ENCODE measurements at regions not wholly inside any gene's neighbourhood (a gene's known extent, or its start where the extent isn't known, plus 50 kb on each side); places are given as distances from the start of the nearest gene placed in this dataset.

- no peaks in the 10 kb centered on the region for H3K79me1 ChIP-seq (ENCODE audit: low read depth, low read length)
- H3K23me2 ChIP-seq (ENCODE audit: low read depth, low read length), result no peaks in the 10 kb centered on the region
- H2BK5ac ChIP-seq (ENCODE audit: low read depth, low read length), result no peak overlapping the region
- 87% methylated on average over 2 of the region's 2 CpGs; no CpG with 5 or more reads in 1 of the 2 experiments for WGBS, 2 experiments (ENCODE audit: extremely low coverage in 1 of 2, insufficient coverage in 1 of 2, insufficient read length in 1 of 2, insufficient replicate concordance in 2 of 2, low coverage in 1 of 2, low lambda C conversion rate in 2 of 2, missing lambda C conversion rate in 1 of 2)
- no peak overlapping the region for H2AK5ac ChIP-seq (ENCODE audit: low read depth, low read length)
- H3K27ac ChIP-seq (ENCODE audit: low read depth, low read length), result no peak overlapping the region
- no peak overlapping the region for H2BK20ac ChIP-seq (ENCODE audit: low read length)
- H3K56ac ChIP-seq (replicated peaks; ENCODE audit: insufficient read length, low read depth, low read length), result no peak overlapping the region
- no peaks in the 10 kb centered on the region for H3K9me3 ChIP-seq (ENCODE audit: insufficient read depth in 2 of 2, low read depth in 1 of 2, low read length in 1 of 2)
- no peak overlapping the region for H4K5ac ChIP-seq (ENCODE audit: insufficient read length, low read depth, low read length)
- H4K20me1 ChIP-seq (replicated peaks in 1 of 2; ENCODE audit: control insufficient read depth in 1 of 2, insufficient read depth in 2 of 2, low read length in 2 of 2), result peaks cover 0 to 2% of the 10 kb centered on the region in 2 experiments
- no peaks in the 10 kb centered on the region; a peak in 1 of 8 replicates for H3K36me3 ChIP-seq (ENCODE audit: control insufficient read depth in 2 of 4, insufficient read depth in 4 of 4, low read length in 3 of 4)
- no peak overlapping the region for H3K14ac ChIP-seq (ENCODE audit: insufficient read length)
- ChIA-PET CTCF (ENCODE audit: partially characterized antibody) (interaction anchor here (0.6 kb wide), 1 partner anchor 1418 kb away, joined by 3 read pairs; no protein-coding TSS in a partner anchor), POLR2A (ENCODE audit: partially characterized antibody) (no interaction called here)
- no peak overlapping the region for H2BK15ac ChIP-seq (ENCODE audit: low read length)
- FAIRE-seq, result no peak
- no peak overlapping the region for H2BK12ac ChIP-seq (ENCODE audit: low read depth, low read length)
- no peak for DNase-seq (ENCODE audit: low read depth in 1 of 2, low spot score in 2 of 2)
- H3K23ac ChIP-seq (ENCODE audit: insufficient read length), result no peak overlapping the region
- no peak overlapping the region for H3K4me3 ChIP-seq (ENCODE audit: extremely low read depth in 1 of 4, insufficient read depth in 2 of 4, low read depth in 3 of 4, low read length in 4 of 4)
- no peak overlapping the region for H4K91ac ChIP-seq (replicated peaks; ENCODE audit: insufficient read length, low read length)
- no peak overlapping the region for H3K9ac ChIP-seq (replicated peaks in 1 of 4; ENCODE audit: extremely low read depth in 1 of 4, low read depth in 3 of 4, low read length in 3 of 4)
- H3K27me3 ChIP-seq (replicated peaks in 1 of 4; ENCODE audit: control insufficient read depth in 3 of 4, extremely low read depth in 1 of 4, insufficient read depth in 3 of 4, low read length in 3 of 4), result no peaks in the 10 kb centered on the region; a peak in 1 of 7 replicates
- no peak overlapping the region for H4K8ac ChIP-seq (ENCODE audit: extremely low read depth, insufficient read depth, low read length)
- H2AFZ ChIP-seq (ENCODE audit: low read length), result no peak overlapping the region
- H3K18ac ChIP-seq (ENCODE audit: extremely low read depth, low read length), result no peak overlapping the region
- no peak overlapping the region for H3K4ac ChIP-seq (replicated peaks; ENCODE audit: insufficient read length, low read depth, low read length)
- no peak overlapping the region for H3K4me2 ChIP-seq (ENCODE audit: insufficient read depth in 1 of 2, low read depth in 2 of 2, low read length in 2 of 2)
- peaks cover 0 to 2% (median 0%) of the 10 kb centered on the region in 4 experiments; a peak in 1 of 7 replicates for H3K4me1 ChIP-seq (replicated peaks in 1 of 4; ENCODE audit: control insufficient read depth in 3 of 4, insufficient read depth in 4 of 4, low read length in 3 of 4)
- H3K79me2 ChIP-seq (ENCODE audit: control insufficient read depth in 1 of 2, insufficient read depth in 2 of 2, low read length in 2 of 2), result no peaks in the 10 kb centered on the region
- H2BK120ac ChIP-seq (replicated peaks; ENCODE audit: low read depth, low read length), result no peak overlapping the region
- no peak for TF ChIP-seq PHF8 (conservative IDR thresholded peaks at IDR 0.05; ENCODE audit: low read depth, low read length)
- no peak for TF ChIP-seq ATF3 (IDR thresholded peaks at IDR 0.05; ENCODE audit: insufficient read depth, low read depth, low read length)
Measured at GRCh38 chr18:41585512-41585911, 369.5 kb upstream of the PIK3C3 start.

Measured in H1 (cell line).